ENCODE measurements at regions not wholly inside any gene's neighbourhood (a gene's known extent, or its start where the extent isn't known, plus 50 kb on each side); places are given as distances from the start of the nearest gene placed in this dataset.

GRCh38 chr22:34986523-34986922, 79.4 kb upstream of the ISX start:
- Mint-ChIP-seq H3K4me3 (no peak overlapping the region), H3K27ac (no peak overlapping the region), H3K9me3 (peaks cover 12% of the 10 kb centered on the region), H3K27me3 (peaks cover 6% of the 10 kb centered on the region), H3K4me1 (ENCODE audit: low read depth) (no peaks in the 10 kb centered on the region), H3K36me3 (ENCODE audit: low read depth) (no peaks in the 10 kb centered on the region)
- CTCF ChIA-PET, result no interaction called here
- no peak for ATAC-seq
- intact Hi-C loops (cut with micrococcal nuclease), result no loop called here
- DNase-seq, result no peak
- POLR2A ChIA-PET, result no interaction called here
- no peak for TF ChIP-seq CTCF (IDR thresholded peaks at IDR 0.05)

- H3K27me3 Mint-ChIP-seq, result peaks cover 4% of the 10 kb centered on the region
- no peak overlapping the region for H3K27ac Mint-ChIP-seq
- POLR2A ChIA-PET, result no interaction called here
- ATAC-seq, result no peak
- H3K4me1 Mint-ChIP-seq (ENCODE audit: low read depth), result no peaks in the 10 kb centered on the region
- CTCF ChIA-PET, result interaction anchor here (1.7 kb wide), 1 partner anchor 31 kb away, joined by 5 read pairs; no protein-coding TSS in a partner anchor
- H3K4me3 Mint-ChIP-seq, result no peak overlapping the region
- no peaks in the 10 kb centered on the region for H3K36me3 Mint-ChIP-seq (ENCODE audit: low read depth)
- peaks cover 3% of the 10 kb centered on the region for H3K9me3 Mint-ChIP-seq
- intact Hi-C loops (cut with micrococcal nuclease), result no loop called here
- no peak for DNase-seq
- no peak for TF ChIP-seq CTCF (IDR thresholded peaks at IDR 0.05)
Measured at GRCh38 chr22:34992672-34993071, 73.3 kb upstream of the ISX start.

GRCh38 chr22:34993548-34993947, 72.4 kb upstream of the ISX start:
- ATAC-seq, result no peak
- Mint-ChIP-seq H3K27ac (no peak overlapping the region), H3K36me3 (ENCODE audit: low read depth) (no peaks in the 10 kb centered on the region), H3K4me3 (no peak overlapping the region), H3K4me1 (ENCODE audit: low read depth) (no peaks in the 10 kb centered on the region), H3K9me3 (no peaks in the 10 kb centered on the region), H3K27me3 (peaks cover 6% of the 10 kb centered on the region)
- intact Hi-C loops (cut with micrococcal nuclease), result no loop called here
- CTCF ChIA-PET, result no interaction called here
- DNase-seq, result no peak
- POLR2A ChIA-PET, result interaction anchor here (1.3 kb wide), 1 partner anchor 21 kb away, joined by 3 read pairs; no protein-coding TSS in a partner anchor
- no peak for TF ChIP-seq CTCF (IDR thresholded peaks at IDR 0.05)

GRCh38 chr22:34997633-34998299, 68.2 kb upstream of the ISX start:
- no peak overlapping the region for H3K27ac Mint-ChIP-seq
- no peak overlapping the region for H3K4me3 Mint-ChIP-seq
- TF ChIP-seq CTCF (IDR thresholded peaks at IDR 0.05), result no peak
- intact Hi-C loops (cut with micrococcal nuclease), result no loop called here
- no peaks in the 10 kb centered on the region for H3K4me1 Mint-ChIP-seq (ENCODE audit: low read depth)
- H3K36me3 Mint-ChIP-seq (ENCODE audit: low read depth), result no peaks in the 10 kb centered on the region
- DNase-seq (no peak), ATAC-seq (no peak)
- ChIA-PET CTCF (no interaction called here), POLR2A (no interaction called here)
- H3K9me3 Mint-ChIP-seq, result no peaks in the 10 kb centered on the region
- peaks cover 14% of the 10 kb centered on the region for H3K27me3 Mint-ChIP-seq

GRCh38 chr22:34998921-34999320, 67.0 kb upstream of the ISX start:
- POLR2A ChIA-PET, result no interaction called here
- no peak for ATAC-seq
- no peaks in the 10 kb centered on the region for H3K36me3 Mint-ChIP-seq (ENCODE audit: low read depth)

More at GRCh38 chr22:34998921-34999320, 67.0 kb upstream of the ISX start:
- no peak overlapping the region for H3K27ac Mint-ChIP-seq
- no peak overlapping the region for H3K4me3 Mint-ChIP-seq
- intact Hi-C loops (cut with micrococcal nuclease), result no loop called here
- CTCF ChIA-PET, result no interaction called here
- H3K27me3 Mint-ChIP-seq, result peaks cover 12% of the 10 kb centered on the region
- H3K4me1 Mint-ChIP-seq (ENCODE audit: low read depth), result no peaks in the 10 kb centered on the region
- H3K9me3 Mint-ChIP-seq, result no peaks in the 10 kb centered on the region
- DNase-seq, result no peak
- TF ChIP-seq CTCF (IDR thresholded peaks at IDR 0.05), result no peak
